ENCODE measurements at regions not wholly inside any gene's neighbourhood (a gene's known extent, or its start where the extent isn't known, plus 50 kb on each side); places are given as distances from the start of the nearest gene placed in this dataset.

- H3K4me3 ChIP-seq (ENCODE audit: low read depth, low read length) = no peak overlapping the region
- TF ChIP-seq CTCF (IDR thresholded peaks at IDR 0.05; ENCODE audit: low read depth, low read length) = no peak
These were observed 317.1 kb downstream of the MYCN start for GRCh38 chr2:16257322-16258028.

GRCh38 chr2:16256601-16257321, 316.4 kb downstream of the MYCN start:
- no peak for TF ChIP-seq CTCF (IDR thresholded peaks at IDR 0.05; ENCODE audit: low read depth, low read length)
- no peak overlapping the region for H3K4me3 ChIP-seq (ENCODE audit: low read depth, low read length)

- no peak overlapping the region for H3K4me3 ChIP-seq (ENCODE audit: low read depth, low read length)
- no peak for TF ChIP-seq CTCF (IDR thresholded peaks at IDR 0.05; ENCODE audit: low read depth, low read length)
These were observed 314.8 kb downstream of the MYCN start for GRCh38 chr2:16255120-16255519.

GRCh38 chr2:16254356-16254965, 314.1 kb downstream of the MYCN start:
- H3K4me3 ChIP-seq (ENCODE audit: low read depth, low read length) = no peak overlapping the region
- no peak for TF ChIP-seq CTCF (IDR thresholded peaks at IDR 0.05; ENCODE audit: low read depth, low read length)

GRCh38 chr2:16253291-16253690, 312.9 kb downstream of the MYCN start:
- TF ChIP-seq CTCF (IDR thresholded peaks at IDR 0.05; ENCODE audit: low read depth, low read length) = no peak
- H3K4me3 ChIP-seq (ENCODE audit: low read depth, low read length) = no peak overlapping the region

GRCh38 chr2:16252891-16253290, 312.5 kb downstream of the MYCN start:
- TF ChIP-seq CTCF (IDR thresholded peaks at IDR 0.05; ENCODE audit: low read depth, low read length) = no peak
- H3K4me3 ChIP-seq (ENCODE audit: low read depth, low read length) = no peak overlapping the region

GRCh38 chr2:16252251-16252650, 311.9 kb downstream of the MYCN start:
- H3K4me3 ChIP-seq (ENCODE audit: low read depth, low read length) = no peak overlapping the region
- no peak for TF ChIP-seq CTCF (IDR thresholded peaks at IDR 0.05; ENCODE audit: low read depth, low read length)
